ENCODE measurements at regions not wholly inside any gene's neighbourhood (a gene's known extent, or its start where the extent isn't known, plus 50 kb on each side); places are given as distances from the start of the nearest gene placed in this dataset.
"Not testable (repeated sequence)": the region's sequence is repeated elsewhere in the genome, so short reads cannot be mapped to it uniquely, and the experiment has no call there.

DNA sequence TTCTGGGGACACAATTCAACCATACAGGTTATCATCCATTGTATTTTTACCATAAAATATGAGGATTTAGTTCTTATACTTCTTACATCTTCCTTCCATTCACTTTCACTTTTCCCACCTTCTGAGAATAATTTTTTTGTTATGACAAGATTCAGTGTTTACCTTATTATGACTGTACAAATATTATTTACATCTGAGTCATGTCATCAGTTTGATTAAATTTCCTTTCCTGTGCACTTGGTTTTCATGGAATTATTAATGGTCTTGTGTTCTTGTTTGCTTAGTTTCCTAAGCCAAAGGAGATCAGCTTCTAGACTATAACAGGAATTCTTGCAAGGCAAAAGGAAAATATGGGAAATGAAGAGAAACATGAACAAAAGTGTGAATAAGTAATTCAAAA is 366.5 kb downstream of the TMEM38B start:
- DNase-seq = no peak

DNA sequence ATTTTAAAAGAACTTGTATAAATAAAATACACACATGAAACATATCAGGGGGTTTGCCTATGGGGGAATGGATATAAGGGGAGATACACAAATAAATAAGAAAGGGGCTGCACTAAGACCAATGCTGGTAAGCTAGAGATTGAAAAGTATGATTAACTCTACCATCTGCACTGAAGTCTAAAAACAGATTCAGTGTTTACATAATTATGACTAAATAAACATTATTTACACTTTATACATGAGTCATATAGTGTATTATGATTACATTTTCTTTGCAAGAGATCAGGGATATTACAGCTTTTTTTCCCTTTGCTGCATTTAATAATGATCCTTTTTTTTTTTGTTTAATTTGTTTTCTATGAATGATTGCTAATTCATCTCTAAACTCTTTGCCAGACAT is 367.9 kb downstream of the TMEM38B start:
- no peak for DNase-seq

DNA sequence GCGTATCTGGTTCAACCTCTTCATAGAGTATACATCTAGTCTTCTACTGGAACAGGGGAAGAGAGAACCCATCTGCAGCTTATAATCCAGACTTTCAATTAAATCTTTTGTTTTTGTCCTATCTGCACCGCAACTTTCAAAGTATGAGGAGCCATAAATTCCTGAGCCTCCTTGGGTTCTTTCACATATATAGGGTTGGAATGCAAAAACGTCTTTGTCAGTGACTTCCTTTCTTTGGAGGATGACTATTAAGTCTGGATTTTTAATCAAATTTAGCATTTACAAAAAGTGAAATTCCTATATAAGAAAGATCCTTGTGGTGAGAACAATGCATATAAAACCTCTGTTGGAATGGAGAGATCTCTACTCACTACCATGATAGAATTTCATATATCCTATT is 370.8 kb downstream of the TMEM38B start:
- no peak for DNase-seq

DNA sequence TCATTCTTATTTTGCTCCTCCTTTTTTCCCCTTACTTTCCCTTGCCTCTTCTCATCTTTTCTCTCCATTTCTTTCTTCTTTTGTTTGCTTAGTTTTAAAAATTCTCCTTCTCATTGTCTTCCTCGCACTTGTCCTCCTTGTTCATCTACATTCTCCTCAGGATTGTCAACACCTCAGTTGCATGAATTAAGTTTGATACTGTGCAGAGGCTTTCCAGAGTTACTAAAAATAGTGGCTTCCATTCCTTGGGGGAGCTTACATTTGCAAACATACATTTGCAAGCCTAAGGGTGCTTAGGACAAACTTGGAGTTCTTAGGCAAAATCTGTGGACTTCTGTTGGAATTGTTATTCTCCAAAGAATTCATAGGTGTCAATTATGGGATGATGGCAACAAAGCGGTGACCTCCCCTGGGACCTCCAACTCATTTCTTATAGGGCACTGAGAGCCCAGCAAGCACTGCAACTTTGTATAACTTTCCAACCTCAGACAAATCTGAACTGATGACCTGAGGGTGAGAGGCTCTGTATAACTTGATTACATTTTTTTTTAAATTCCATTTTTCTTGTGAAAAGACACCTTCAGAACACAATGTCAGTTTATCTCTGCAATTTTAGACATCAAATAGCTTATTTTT is 371.4 kb downstream of the TMEM38B start:
- DNase-seq = no peak

DNA sequence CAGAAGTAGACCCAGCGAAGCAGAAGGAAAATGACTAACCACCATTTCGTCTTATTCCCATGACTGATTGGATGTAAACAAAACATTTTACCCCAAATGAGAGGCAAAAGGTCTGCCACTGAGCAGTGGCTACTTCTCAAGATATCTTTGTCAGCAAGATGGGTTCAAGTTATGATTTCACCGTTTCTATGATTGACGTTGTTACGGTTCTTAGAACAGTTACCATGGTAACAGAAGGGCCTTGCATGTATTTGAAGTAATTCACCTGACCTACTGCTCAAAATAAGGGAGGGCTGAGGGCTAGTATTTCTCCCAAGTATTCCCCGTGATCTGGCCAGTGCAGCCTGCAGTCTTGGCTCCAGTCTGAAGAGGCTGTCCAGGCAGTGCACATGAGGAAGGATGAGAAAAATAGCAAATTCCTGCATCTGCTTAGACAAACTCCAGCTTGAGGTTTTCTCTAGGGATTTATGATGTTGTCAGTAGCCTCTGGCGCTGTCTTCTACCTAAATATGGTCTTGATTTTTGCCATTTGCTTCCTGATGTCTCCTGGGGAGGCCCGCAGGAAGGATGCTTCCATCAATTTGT is 372.7 kb downstream of the TMEM38B start:
- no peak for DNase-seq

DNA sequence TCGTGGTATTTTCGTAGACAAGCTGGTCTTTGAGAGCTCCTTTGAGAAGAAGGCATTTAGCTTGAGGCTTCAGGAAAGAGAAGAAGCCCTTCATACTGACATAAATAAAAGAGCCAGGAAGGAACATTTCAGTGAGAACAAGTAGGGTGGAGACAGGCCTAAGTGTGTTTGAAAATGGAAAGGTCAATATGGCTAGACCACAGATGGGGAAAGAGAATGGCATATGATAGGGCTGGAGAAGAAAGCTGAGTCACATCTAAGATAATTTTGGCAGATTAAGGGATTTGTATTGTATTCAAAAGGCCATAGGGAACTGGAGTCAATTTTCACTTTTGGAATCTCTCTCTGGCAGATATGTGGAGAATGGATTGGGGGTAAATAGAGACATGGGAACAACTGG is 374.9 kb downstream of the TMEM38B start:
- DNase-seq = no peak

DNA sequence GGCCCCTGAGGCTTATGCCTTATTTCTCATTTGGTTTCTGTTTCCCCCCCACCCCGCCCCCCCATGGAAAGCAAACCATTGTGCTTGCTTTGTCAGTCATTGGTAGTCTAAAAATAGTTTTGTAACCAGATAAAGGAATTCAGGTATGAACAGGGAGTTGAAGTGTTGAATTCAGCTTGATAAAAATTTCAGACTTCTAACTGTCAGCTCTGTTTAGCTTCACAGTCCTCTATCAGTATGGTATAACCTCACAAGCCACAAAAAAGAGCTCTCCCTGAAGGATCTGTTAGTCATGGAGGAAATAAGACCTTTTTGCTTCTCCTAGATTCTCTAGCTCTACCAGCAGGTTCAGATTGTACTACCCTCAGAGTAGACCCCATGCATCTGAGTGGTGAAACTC is 378.1 kb downstream of the TMEM38B start:
- DNase-seq = no peak

DNA sequence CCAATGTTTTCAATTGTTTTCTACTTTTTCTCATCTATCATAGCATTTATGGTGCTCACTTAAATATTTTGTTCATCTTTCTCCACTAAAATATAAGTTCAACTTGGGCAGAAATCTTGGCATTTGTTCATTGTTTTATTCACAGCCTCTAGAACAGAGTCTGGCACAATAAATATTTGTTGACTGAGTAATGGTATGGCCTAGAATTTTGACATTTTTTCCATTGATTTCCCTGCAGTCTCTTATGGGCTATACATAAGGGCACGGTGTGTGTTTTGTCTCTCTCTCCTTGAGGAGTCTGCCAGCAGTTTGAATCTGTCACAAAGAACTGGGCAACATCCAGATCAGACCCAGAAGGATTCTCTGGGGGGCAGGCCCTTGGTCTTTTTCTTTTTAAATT is 379.7 kb downstream of the TMEM38B start:
- no peak for DNase-seq

DNA sequence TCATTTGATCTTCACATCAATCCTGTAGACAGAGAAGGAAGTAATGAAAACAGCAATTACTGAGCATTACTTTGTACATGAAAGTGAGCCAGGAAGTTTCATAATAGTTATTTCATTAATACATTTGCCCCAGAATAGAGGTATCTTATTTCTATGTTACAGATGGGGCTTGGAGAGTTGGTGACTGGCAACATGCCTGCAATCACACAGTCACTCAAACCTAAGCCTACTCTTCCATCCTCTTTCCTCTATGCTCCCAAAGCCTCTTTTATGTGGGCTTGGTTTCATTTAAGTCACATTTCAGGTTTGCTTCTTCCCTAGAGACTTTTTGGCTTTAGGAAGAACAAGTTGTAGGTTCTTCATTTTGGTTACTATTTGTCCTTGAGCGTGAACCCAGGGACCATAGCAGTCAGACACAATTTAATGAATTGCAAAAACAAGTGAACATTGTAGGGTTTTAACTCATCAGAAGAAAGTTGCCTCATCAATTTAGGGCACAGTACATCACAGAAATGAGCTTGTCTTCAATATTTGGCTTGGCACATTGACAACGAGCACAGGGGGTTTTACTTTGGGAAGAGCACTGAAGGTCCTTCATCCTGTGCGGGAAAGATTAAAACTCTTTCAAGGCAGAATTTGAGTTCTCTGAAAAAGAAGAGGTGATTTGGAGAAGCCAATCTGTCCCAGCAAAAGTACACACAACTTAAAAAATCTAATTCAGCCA is 381.1 kb downstream of the TMEM38B start:
- DNase-seq = no peak

DNA sequence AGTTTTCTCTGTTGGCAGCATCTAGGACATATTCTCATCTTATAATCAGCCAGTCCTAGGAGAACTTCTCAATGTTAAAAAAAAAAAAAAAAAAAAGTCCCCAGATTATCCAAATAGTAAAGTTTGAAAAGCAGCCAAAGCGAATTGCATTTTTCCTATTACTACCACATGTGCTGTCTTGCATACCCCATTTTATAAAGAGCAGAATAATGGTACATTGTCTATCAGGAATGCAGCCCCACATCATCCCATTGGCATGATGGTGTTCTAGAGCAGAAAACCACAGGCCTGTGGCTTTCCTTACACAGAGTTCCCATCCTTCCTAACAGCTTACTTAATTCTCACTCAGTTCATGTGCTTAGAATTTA is 381.6 kb downstream of the TMEM38B start:
- DNase-seq = no peak

DNA sequence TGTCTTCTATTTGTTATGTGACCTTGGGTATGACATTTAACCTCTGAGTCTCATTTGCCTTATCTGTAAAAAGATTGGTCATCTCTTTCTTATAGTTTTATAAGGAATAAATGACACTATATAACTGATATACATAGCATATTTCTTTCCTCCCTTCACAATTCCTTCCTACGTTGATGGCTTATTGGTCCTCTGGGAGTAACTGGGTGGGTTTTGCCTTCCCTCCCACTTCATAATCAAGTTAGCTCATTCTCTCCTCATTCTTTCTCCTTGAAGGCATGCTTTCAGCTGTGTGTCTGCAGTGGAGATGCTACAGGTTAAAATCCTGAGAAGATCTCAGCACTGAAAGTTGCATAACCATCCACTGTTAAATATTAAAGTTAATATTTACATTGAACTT is 382.4 kb downstream of the TMEM38B start:
- no peak for DNase-seq

DNA sequence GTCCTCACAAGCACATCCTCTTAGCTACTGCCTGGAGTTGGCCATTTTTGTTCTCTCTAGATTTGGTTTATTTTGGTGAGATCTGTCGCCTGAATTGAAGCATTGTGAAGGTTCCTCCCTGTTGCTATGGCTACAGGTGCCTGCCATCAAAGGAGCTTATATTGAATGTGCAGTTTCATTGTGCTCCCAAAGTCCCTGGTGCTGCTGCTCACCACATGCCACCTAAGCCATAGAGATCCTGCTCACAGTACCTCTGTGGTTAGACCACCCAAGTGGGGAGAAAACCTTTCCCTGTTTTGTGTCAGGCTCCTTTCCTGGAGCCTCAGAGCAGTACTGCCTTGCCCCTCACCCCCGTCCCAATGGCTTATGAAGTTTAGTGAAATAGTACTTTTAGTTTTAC is 383.4 kb downstream of the TMEM38B start:
- no peak for DNase-seq

DNA sequence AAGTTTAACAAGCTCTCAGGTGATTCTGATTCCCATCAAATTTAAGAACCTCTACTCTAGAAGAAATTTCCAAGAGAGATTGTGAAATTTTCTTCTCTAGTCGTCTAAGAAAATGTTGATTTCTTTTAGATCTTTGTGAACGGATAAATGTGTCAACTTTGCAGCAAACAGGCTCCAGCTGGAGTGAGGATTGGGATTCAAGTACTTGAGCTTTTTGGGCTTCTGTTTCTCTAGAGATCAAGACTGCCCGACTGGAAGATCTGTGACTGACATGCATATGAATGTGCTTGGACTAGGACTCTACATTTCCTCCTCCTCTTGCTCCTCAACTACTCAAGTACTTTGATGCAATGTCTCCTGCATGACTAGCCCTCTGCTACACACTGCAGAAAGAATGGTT is 388.3 kb downstream of the TMEM38B start:
- no peak for DNase-seq

DNA sequence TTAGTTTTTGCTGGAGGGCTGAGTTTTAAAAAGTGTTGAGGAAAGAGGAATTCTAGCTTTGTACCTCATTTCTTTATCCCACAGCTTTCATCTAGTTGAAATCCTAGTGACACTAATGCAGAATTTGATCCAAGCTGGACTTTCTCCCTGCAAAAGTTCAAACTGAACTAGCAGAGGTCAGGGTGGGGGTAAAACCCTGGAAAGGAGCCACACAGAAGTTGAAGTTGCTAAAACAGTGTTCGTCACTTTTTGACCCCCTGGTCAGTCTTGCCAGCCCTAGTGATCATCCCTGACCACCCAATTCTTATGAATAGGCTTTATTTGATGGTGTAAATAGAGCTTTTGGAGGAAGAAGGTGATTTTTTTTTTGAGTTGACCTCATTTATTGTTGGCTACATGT is 390.4 kb downstream of the TMEM38B start:
- no peak for DNase-seq

DNA sequence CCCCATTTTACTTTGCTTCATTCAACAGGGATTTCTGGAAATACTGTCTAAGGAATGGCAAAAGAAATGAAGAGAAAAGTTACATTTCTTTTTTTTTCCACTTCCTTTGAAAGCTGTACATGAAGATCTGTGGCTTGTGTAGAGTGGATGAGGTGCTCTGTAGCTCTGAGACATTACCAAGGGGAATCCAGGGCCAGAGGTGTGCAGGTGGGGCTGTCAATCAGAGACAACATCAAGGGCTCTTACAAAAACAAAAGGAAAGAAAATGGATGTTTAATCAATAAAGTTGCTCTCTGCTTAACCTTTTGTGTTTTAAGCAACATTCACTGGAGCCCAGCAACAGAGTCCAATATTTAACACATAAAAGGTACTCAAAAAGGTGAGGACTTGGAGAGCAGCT is 391.1 kb downstream of the TMEM38B start:
- no peak for DNase-seq

DNA sequence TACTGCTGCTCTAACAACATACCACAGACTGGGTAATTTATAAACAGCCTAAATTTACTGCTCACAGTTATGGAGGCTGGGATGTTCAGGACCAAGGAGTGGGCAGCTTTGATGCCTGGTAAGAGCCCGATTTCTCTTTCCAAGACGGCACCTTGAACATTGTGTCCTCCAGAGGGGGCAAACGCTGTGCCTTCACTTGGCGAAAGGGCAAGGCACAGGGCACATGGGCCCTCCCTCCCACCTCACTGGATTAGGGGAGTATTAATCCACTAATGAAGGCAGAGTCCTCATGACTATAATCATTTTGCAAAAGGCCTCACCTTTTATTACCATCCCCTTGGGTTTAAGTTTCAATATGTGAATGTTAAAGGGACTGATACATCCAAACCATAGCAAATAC is 397.7 kb downstream of the TMEM38B start:
- DNase-seq = no peak

DNA sequence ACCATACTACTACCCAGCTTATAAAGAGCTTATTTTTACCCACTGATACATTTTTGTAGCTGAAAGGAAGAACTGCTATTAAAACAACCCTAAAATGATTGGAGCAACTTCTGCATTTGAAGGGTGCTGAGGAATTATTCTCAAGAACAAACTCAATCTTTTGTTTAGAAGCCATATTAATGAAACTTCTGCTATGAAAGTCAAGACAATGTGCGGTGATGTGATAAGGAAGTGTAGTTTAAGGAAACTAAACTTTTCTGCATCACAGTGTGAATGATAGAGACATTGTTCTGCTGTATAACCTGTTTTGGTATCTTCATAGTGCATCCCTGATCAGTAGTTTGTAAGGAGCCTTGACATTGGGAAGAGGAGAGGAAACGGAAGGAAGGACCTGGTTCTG is 408.5 kb downstream of the TMEM38B start:
- DNase-seq = no peak

DNA sequence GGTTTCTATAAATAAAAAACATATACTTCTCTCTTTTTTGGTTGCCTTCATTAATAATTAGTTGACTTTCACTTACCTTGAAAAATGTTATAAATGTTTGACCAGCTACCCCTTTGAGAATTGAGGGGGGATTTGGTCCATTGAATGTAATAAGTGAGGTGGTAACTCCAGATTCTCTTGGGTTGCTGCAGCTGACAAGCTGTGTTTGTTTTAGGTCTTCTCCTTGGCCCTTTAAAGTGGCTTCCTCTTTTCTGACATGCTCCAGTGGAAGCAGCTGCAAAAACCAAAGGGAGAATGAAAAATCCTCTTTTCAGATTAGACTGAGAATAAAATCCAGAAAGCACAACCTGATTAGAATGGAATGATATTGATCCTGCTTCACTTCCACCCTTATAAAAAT is 410.5 kb downstream of the TMEM38B start:
- DNase-seq = no peak

DNA sequence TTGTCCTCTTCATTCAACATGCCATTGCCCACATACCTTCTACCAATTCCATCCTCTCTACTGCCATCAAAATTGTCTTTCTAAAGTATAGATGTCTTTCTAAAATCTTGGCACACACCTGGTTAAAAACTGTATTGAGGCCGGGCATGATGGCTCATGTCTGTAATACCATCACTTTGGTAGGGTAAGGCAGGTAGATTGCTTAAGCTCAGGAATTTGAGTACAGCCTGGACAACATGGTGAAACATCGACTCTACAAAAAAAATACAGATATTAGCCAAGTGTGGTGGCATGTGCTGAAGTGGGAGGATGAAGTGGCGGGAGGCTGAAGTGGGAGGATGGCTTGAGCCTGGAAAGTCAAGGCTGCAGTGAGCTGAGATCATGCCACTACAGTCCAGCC is 412.1 kb downstream of the TMEM38B start:
- DNase-seq = no peak

DNA sequence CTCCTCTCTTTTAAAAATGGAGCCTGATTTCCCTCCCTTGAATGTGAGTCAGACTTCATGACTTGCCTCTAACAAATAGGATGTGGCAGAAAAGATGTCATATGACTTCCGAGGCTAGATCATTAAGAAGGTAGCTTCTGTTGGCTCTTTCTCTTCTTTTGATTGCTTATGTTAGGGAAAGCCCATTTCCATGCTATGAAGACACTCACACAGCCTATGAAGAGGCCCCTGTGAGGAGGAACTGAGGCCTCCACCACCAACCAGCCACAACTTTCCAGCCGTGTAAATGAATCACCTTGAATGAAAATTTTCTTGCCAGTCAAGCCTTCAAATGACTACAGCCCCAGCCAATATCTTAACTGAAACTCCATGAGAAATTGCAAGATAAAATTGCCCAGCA is 413.4 kb downstream of the TMEM38B start:
- DNase-seq = no peak

DNA sequence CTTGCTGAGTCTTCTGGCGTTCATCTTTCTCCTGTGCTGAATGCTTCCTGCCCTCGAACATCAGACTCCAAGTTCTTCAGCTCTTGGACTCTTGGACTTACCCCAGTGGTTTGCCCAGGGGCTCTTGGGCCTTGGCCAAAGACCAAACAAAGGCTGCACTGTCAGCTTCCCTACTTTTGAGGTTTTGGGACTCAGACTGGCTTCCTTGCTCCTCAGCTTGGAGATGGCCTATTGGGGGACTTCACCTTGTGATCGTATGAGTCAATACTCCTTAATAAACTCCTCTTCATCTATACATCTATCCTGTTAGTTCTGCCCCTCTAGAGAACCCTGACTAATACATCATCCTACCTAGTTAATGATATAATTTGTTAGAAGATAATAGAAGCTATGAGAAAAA is 415.4 kb downstream of the TMEM38B start:
- not testable (repeated sequence) for DNase-seq

DNA sequence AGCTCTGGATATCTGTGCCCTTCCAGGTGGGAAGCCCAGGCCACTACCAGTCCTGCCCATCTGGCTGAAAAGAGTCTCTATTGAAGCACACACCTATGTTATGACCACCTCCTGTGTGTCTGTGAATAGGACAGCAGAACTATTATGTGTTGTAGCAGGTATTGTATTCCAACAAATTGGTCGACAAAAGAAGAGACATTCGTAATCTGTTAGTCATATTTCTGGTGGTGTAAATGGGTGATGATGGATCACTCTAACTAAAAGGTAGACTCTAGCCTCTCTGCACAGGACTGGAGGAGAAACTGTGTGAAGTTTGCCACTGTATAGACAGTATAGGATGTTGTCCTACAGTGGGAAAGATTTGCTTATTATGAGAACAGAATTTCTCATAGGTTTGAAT is 416.1 kb downstream of the TMEM38B start:
- DNase-seq = no peak

DNA sequence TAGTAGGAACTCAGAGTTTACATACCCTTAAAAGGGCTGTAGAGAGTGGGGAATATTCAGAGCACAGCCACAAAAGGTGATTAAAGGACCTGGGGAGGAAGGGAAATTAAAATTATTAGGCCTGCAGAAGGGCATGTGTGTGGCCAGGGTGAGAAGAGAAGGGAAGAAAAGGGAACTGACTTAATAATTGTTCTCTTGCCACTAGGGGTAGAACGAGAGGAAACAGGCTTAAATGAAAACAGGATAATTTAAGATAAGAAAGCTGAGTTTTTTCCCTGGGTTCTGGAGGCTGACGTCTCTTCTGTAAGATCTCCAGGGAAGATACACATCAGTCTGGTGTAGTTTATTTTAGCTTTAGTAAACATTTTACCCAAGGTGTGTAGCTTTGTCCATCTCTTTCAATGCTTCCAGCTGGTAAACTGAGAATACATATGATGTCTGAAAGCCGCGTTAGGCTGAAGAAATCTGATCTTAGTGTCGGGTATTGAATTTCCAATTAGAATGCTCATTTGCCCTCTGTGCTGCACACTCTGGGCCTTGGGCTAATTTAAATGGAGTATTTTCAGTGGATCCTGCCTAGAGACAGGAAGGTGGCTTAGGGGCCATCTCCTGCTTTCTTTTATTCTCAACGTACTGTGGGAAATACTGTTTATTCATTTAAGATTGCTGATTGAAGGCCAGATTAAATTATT is 416.8 kb downstream of the TMEM38B start:
- no peak for DNase-seq

DNA sequence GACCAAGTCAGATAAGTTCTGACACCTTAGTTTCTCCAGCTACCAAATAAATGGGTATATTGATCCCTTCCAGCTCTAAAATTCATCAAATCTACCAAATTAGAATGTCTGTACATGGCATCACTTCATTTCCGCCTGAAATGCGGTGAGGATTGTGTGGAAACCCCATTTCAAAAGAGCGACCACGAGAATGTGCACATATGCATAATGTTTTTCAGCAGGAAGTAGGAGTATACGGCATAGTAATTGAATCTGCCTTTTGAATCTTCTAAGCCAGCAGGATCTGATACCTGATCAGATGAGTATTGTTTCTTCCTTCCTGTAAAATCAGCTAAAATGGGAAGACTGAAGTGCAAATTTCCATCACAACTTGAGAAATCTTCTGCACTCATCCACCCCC is 418.6 kb downstream of the TMEM38B start:
- no peak for DNase-seq
